Heart left ventricle (tissue), 16 donors: ENCODE measurements at regions not wholly inside any gene's neighbourhood (a gene's known extent, or its start where the extent isn't known, plus 50 kb on each side); places are given as distances from the start of the nearest gene placed in this dataset.

Source experiments
- ATAC-seq, 4 donors: fragments of 200-7000 bp; cut with Tn5 transposase; one replicate each; pipeline ENCODE4 v1.9.1; 2020 to 2022; ENCODE audit warnings: moderate library complexity in 4 of 4, mild to moderate bottlenecking in 3 of 4, moderate number of reproducible peaks in 1 of 4
- DNase-seq, 5 donors: peaks; one replicate each; pipeline ENCODE4 v3.0.0-alpha.2; 2020
- H3K27ac ChIP-seq, 12 donors: fragments of 200-600 bp; sonication (generic) in 4 of 12; one replicate each; pipeline versions ENCODE4 v1.5.0 to v1.8.0; 2016 to 2022; ENCODE audit warnings: mild to moderate bottlenecking in 2 of 12
- H3K27me3 ChIP-seq, 9 donors: fragments of 200-600 bp; sonication (generic) in 2 of 9; one replicate each; pipeline versions ENCODE4 v1.5.1 to v1.8.0; 2016 to 2022; ENCODE audit warnings: mild to moderate bottlenecking in 3 of 9
- H3K36me3 ChIP-seq, 9 donors: fragments of 200-600 bp; sonication (generic) in 2 of 9; one replicate each; pipeline versions ENCODE4 v1.5.0 to v1.8.0; 2018 to 2022; ENCODE audit warnings: mild to moderate bottlenecking in 2 of 9
- H3K4me1 ChIP-seq, 12 donors: fragments of 200-600 bp; sonication (generic) in 4 of 12; one replicate each; pipeline versions ENCODE4 v1.5.0 to v1.8.0; 2016 to 2022; ENCODE audit warnings: mild to moderate bottlenecking in 3 of 12
- H3K4me3 ChIP-seq, 12 donors: fragments of 200-600 bp; sonication (generic) in 4 of 12; one replicate each; pipeline versions ENCODE4 v1.5.0 to v1.8.0; 2017 to 2022; ENCODE audit warnings: mild to moderate bottlenecking in 9 of 12, moderate library complexity in 4 of 12
- H3K9me3 ChIP-seq, 12 donors: fragments of 200-600 bp; sonication (generic) in 4 of 12; one replicate each; pipeline versions ENCODE4 v1.5.0 to v1.8.0; 2016 to 2022; ENCODE audit warnings: mild to moderate bottlenecking in 1 of 12
- POLR2A ChIP-seq, 2 donors: fragments of 450-650 bp; IDR thresholded peaks; one replicate each; pipeline ENCODE4 v1.6.1; 2017; ENCODE audit warnings: antibody characterized with exemption in 2 of 2, mild to moderate bottlenecking in 2 of 2, moderate library complexity in 2 of 2
- WGBS, 4 donors: extraction: QIAGEN DNeasy Blood & Tissue Kit in 2 of 4; methylation state at CpG; one replicate each; pipeline versions ENCODE4 v1.1.5 to v1.1.7; 2013 to 2018; 5-methylcytosine and 5-hydroxymethylcytosine counted together
- intact Hi-C, 10 donors: fragments of 100-400 bp; cut with DNase I; formaldehyde crosslinking; loops; one replicate each; pipeline versions ENCODE4 v1.11.1 to v1.14.2; 2022
- TF ChIP-seq, protein P1 (sequence below), 12 donors: fragments of 200-600 bp; sonication (generic) in 4 of 12; IDR thresholded peaks; one replicate each; pipeline versions ENCODE4 v1.5.0 to v1.8.0; 2018 to 2022; ENCODE audit warnings: antibody characterized with exemption in 12 of 12, mild to moderate bottlenecking in 5 of 12
- donor health status: ischemic (EF 13 %, LVEDD 7.1; RV severe dilation, severe dysfunction).
- donor health status: healthy with polysubstance abuse.
- donor health status: DM: no; HTN: yes; CAD: no.
- donor health status: DM: no; HTN: no; CAD: no.
- donor health status: ischemic (EF 25% LVEDD 6.9; RV normal size, moderate dysfunction).
- donor health status: ischemic (EF 25% LVEDD 5.7; RV mildly dilated, moderate dysfunction).
- donor health status: healthy.
- donor health status: DM: yes; HTN: yes; CAD: no.
- donor health status: ischemic (EF 35%, LVEDD 5.7; RV mildly dilated, moderate dysfunction).
- donor health status: nonischemic (EF 11% LVEDD 7.7; RV severe dilation, severe dysfunction).
- donor health status: DM: yes; HTN: yes; CAD: no.
- donor health status: PGD.
- donor health status: ischemic (EF 29% LVEDD 5.4; RV normal size, mild dysfunction).
- donor health status: nonischemic (EF 23%, LVEDD 6.1; RV moderate dilation, normal function).

DNA sequence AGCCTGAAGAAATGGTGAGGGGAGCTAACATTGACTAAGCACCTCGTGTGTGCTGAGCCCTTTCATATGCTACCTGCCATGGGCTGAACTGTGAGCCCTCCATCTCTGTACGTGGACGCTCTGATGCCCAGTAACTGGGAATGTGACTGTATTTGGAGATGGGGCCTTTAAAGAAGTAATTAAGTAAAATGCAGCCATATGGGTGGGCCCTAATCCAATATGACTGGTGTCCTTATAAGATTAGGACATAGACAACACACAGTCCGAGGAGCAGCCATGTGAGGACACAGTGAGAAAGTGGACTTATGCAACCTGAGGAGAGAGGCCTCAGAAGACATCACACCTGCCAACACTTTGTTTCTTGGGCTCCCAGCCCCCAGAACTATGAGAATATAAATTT lies 92.7 kb upstream of the ATP1B1 start:
- 81 to 96% (median 91%) methylated on average over 4 of the region's 4 CpGs for WGBS, 4 donors
- Histone ChIP-seq H3K4me3 (no peak overlapping the region), H3K36me3 (no peaks in the 10 kb centered on the region), H3K27me3 (no peaks in the 10 kb centered on the region), H3K27ac (no peak overlapping the region), H3K9me3 (no peaks in the 10 kb centered on the region), H3K4me1 (no peaks in the 10 kb centered on the region)
- no peak for TF ChIP-seq POLR2A (IDR thresholded peaks at IDR 0.05)
- TF ChIP-seq, protein P1, sequence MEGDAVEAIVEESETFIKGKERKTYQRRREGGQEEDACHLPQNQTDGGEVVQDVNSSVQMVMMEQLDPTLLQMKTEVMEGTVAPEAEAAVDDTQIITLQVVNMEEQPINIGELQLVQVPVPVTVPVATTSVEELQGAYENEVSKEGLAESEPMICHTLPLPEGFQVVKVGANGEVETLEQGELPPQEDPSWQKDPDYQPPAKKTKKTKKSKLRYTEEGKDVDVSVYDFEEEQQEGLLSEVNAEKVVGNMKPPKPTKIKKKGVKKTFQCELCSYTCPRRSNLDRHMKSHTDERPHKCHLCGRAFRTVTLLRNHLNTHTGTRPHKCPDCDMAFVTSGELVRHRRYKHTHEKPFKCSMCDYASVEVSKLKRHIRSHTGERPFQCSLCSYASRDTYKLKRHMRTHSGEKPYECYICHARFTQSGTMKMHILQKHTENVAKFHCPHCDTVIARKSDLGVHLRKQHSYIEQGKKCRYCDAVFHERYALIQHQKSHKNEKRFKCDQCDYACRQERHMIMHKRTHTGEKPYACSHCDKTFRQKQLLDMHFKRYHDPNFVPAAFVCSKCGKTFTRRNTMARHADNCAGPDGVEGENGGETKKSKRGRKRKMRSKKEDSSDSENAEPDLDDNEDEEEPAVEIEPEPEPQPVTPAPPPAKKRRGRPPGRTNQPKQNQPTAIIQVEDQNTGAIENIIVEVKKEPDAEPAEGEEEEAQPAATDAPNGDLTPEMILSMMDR (IDR thresholded peaks at IDR 0.05), result no peak
- ATAC-seq (no peak), DNase-seq (no peak)
- intact Hi-C loops, result loop anchor here in 1 of 10 donors (10.0 kb wide), 1 partner anchor 199 kb away; no protein-coding TSS in a partner anchor

GRCh38 chr1:169015464-169015863 lies 91.0 kb upstream of the ATP1B1 start:
- DNase-seq, result no peak
- Histone ChIP-seq H3K27ac (no peak overlapping the region), H3K36me3 (no peaks in the 10 kb centered on the region), H3K9me3 (no peaks in the 10 kb centered on the region), H3K4me3 (no peak overlapping the region), H3K4me1 (no peaks in the 10 kb centered on the region), H3K27me3 (no peaks in the 10 kb centered on the region)
- intact Hi-C loops, result loop anchor here in 1 of 10 donors (10.0 kb wide), 1 partner anchor 201 kb away; no protein-coding TSS in a partner anchor
- no peak for ATAC-seq
- TF ChIP-seq, protein P1 (IDR thresholded peaks at IDR 0.05), result no peak
- TF ChIP-seq POLR2A (IDR thresholded peaks at IDR 0.05), result no peak
- 87 to 94% (median 92%) methylated on average over 5 of the region's 5 CpGs for WGBS, 4 donors

DNA sequence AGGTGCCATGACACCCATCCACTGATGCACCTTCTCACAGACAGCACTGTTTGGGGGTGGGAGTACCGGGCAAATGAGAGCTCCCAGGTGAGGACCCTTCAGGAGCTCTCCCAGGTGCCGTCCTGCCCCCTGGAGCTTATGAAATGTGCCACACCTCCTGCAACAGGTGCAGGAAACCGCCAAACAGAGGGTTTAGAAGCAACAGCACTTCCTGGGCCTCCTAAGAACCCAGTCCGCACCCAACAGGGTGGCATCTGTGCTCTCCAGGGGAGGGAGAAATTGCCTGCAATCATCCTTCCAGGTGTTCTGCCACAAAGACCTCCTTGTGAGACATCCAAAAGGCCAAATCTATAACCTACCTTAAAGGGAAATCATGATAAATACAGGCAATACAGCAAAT lies 87.7 kb upstream of the ATP1B1 start:
- DNase-seq (no peak), ATAC-seq (no peak)
- TF ChIP-seq, protein P1 (IDR thresholded peaks at IDR 0.05), result no peak
- TF ChIP-seq POLR2A (IDR thresholded peaks at IDR 0.05), result no peak
- H3K4me1 ChIP-seq, result no peaks in the 10 kb centered on the region
- intact Hi-C loops, result loop anchor here in 1 of 10 donors (10.0 kb wide), 1 partner anchor 204 kb away; no protein-coding TSS in a partner anchor
- H3K36me3 ChIP-seq, result no peaks in the 10 kb centered on the region
- 90 to 96% (median 93%) methylated on average over 4 of the region's 4 CpGs for WGBS, 4 donors
- no peak overlapping the region for H3K4me3 ChIP-seq
- H3K27me3 ChIP-seq, result no peaks in the 10 kb centered on the region
- H3K9me3 ChIP-seq, result no peaks in the 10 kb centered on the region
- H3K27ac ChIP-seq, result no peak overlapping the region

DNA sequence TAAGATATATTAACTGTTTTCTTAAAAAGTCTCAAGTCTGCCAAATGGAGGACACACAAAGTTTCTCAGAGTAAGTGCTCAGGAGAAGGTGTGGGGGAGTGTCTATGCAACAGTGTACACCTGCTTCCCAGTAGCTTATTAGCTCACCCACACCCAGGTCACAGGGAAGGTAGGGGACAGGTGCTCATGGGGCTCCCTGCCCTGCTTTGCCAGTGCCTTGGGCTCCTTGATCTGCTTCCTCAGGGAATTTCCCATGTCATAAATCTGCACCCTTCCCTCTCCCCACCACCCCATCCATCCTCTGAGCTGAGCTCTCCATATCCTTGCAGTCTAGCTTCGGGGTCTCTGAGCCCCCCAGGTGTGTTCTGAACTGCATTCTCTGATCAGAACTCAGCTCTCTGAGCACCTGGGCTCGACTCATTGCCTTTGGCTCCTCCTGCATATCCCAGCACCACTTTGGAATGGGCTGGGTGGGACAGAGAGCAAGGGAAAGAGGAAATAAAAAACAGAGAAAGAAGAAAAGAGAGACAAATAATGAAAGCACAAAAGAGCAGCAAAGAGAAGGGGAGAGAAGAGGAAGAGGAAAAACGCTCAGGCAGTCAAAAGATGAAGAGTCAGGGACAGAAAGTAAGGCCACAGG lies 87.0 kb upstream of the ATP1B1 start:
- DNase-seq, result no peak

More for the DNA sequence above, 87.0 kb upstream of the ATP1B1 start:
- Histone ChIP-seq H3K9me3 (no peaks in the 10 kb centered on the region), H3K4me3 (no peak overlapping the region), H3K36me3 (no peaks in the 10 kb centered on the region), H3K27ac (no peak overlapping the region), H3K4me1 (no peaks in the 10 kb centered on the region), H3K27me3 (no peaks in the 10 kb centered on the region)
- no peak for TF ChIP-seq POLR2A (IDR thresholded peaks at IDR 0.05)
- TF ChIP-seq, protein P1 (IDR thresholded peaks at IDR 0.05), result no peak
- 70 to 82% (median 73%) methylated on average over 3 of the region's 3 CpGs for WGBS, 4 donors
- peak in 1 of 4 donors; percentile 13 for ATAC-seq
- intact Hi-C loops, result loop anchor here in 1 of 10 donors (10.0 kb wide), 1 partner anchor 205 kb away; no protein-coding TSS in a partner anchor
